ENCODE measurements at regions not wholly inside any gene's neighbourhood (a gene's known extent, or its start where the extent isn't known, plus 50 kb on each side); places are given as distances from the start of the nearest gene placed in this dataset.

GRCh38 chr6:140546640-140547039, 1172.2 kb upstream of the CITED2 start:
- TF ChIP-seq CTCF (IDR thresholded peaks at IDR 0.05; ENCODE audit: low read length), result no peak
- no peak for TF ChIP-seq EZH2 (optimal IDR thresholded peaks at IDR 0.05; ENCODE audit: low read depth, low read length)
